HG03432 (cell line): ENCODE measurements at regions not wholly inside any gene's neighbourhood (a gene's known extent, or its start where the extent isn't known, plus 50 kb on each side); places are given as distances from the start of the nearest gene placed in this dataset.
"Not testable (repeated sequence)": the region's sequence is repeated elsewhere in the genome, so short reads cannot be mapped to it uniquely, and the experiment has no call there.

Experiments used
- ATAC-seq: cut with Tn5 transposase; IDR thresholded peaks from one replicate; pipeline ENCODE4 v1.9.1; 2021; ENCODE audit warnings: mild to moderate bottlenecking, moderate library complexity; ENCODE audit not compliant: unreplicated experiment

DNA sequence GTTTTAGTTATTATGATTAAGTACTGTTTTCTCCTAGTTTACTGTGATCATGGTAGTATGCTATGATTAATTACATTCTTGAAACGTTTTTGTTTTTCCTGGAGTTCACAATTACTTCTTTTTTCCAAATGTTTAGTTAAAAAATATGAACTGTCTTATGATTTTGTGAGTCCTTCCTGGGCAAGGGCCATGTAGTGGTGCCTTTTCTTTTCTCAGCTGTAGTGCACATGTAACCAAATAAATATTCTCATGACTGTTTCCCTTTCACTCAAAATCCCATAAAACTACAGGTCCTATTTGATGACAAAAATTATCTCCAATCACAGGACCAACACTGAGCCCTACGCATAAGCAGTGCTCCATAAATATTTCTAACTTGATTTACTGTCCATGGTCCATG lies 118.9 kb upstream of the EGR2 start:
- ATAC-seq: no peak

DNA sequence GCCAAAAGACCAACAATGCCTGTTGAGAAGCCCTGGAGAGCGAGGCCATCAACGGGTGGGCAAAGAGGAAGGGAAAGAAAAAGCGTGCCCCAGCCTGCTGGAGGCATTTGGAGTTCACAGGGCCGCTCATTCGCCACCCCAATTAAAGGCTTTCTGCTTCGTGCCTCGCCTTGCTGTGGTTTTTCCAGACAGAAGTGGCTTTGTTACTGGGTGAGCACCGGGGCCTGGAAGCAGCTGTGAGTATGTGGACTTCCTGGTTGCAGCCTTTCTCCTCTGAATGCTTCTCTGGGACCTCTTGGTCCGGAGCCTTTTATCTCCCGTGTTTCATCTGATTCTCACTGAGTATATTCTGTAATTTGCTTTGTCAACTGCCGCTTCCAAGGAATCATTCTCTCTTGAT lies 118.1 kb upstream of the EGR2 start:
- no peak for ATAC-seq

GRCh38 chr10:62928763-62929162 lies 112.6 kb upstream of the EGR2 start:
- ATAC-seq: not testable (repeated sequence)

DNA sequence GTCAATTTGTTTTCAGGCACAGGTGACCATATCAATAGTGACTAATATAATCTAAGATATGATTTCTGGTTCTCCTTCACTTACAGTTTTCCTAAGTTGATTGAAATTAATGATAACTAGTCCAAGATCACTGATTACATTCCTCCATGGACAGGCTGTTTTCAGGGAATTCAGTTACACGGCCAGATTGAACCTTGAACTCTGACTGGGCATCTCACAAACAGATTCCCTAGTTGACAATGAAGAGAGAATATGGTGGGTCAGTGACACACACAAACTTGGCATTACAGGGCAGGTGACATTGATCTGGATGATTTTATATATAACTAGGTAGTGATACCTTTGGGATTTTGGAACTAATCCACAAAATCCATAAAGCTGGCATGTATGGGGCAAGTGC lies 110.2 kb upstream of the EGR2 start:
- ATAC-seq: no peak

- no peak for ATAC-seq
Observed at GRCh38 chr10:62924344-62924748, 108.2 kb upstream of the EGR2 start.

GRCh38 chr10:62919776-62920175 lies 103.6 kb upstream of the EGR2 start:
- no peak for ATAC-seq

- ATAC-seq: peak; percentile 65
Observed at GRCh38 chr10:62917475-62918238, 101.5 kb upstream of the EGR2 start.

DNA sequence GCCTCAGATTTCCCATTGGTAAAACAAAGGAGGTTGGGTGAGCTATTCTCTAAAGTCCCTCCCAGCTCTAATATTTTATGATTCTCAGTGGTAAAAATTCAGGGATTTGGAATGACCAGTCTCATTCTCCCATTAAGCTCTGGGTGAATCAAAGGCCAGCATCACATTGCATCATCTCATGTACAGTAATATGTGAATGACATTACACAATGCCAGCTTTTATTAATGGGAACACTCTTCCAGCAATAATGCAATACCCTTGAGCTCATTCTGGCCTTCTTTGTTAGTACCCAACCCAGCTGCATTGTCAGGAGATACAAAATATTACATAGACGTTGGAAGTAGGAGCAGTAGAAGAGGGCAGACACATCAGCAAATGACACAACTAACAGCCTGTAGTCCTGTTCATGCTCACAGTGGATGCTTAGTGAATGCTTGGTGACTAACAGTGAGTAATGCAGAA lies 100.0 kb upstream of the EGR2 start:
- no peak for ATAC-seq

DNA sequence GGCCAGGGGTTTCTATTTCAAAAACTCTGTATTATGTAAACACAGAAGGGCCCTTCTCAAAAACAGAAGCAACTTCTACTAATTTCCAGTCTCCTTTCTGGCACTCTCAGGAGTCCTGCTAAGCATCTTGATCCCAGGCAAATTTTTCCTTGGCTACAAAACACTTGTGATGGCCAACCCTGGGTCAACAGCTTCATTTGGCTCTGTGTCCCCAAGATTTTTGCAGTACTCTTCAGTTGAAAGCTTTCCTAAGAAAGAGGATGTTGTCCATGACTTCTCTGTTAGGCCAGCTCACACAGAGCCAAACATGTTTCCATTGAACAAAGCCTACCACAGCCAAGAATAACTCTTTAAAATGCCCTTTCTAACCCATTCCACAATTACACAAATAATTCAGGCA lies 99.0 kb upstream of the EGR2 start:
- no peak for ATAC-seq

- no peak for ATAC-seq
Observed at GRCh38 chr10:62912086-62912485, 95.9 kb upstream of the EGR2 start.

- ATAC-seq: no peak
Observed at GRCh38 chr10:62911210-62911963, 95.2 kb upstream of the EGR2 start.

DNA sequence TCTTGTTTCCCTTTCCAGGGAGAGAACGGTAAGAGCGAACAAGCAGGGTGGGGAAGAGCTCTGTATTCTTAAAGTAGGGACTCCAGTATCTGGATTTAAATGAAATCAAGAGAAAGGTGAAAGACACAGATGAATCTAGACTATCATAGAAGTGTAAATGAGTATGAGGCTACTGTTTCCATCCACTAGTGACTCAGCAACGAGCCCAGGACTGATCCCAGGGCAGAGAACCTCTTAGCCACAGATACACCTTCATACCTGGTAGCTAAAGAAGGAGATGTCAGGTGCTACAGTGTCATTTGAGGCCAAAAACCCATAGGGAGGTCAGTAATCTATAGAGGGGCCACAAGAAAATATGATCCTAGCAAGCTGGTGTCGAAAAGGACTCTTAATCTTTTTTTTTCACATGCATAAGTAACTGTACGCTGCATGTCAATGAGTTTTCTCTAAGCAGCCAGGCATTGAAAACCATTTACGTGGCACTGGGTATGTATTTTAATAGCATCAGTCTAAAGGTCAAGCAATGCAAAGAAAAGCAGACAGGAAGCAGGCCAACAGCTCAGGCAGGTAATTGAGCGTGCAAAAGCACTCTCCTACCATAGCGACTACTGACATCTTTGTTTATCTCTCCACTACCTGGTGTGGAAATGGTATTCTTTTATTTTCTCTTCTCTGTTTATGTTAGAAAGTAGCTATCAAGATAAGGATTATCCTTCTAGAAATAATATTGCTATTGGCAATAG lies 91.5 kb upstream of the EGR2 start:
- peak; percentile 75 for ATAC-seq

DNA sequence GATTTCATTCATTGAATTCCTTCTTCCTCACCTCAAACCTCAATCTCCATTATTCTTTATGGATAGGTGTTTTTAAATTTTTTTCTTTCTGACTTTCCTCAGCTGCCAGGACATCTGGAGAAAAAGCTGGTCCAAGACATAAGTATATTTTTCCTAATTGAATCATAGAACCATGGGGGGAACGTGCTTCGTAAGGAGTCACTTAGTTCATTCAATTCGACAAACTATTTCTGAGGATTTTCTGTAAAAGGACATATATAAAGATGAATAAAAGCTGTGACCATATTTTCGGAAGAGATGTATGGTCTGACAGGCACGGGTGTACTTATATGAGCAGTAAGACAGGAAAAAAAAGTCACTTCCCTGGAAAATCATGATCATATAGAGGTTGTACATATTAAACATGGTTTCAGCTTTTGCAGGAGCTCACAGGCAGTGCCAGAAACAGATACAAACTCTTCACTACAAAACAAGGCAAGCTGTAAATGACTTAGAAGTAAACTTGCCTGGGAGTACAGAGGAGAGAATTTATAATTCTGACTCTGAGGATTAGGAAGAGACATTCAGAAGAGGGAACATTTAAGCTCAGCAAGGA lies 88.2 kb upstream of the EGR2 start:
- ATAC-seq: no peak

DNA sequence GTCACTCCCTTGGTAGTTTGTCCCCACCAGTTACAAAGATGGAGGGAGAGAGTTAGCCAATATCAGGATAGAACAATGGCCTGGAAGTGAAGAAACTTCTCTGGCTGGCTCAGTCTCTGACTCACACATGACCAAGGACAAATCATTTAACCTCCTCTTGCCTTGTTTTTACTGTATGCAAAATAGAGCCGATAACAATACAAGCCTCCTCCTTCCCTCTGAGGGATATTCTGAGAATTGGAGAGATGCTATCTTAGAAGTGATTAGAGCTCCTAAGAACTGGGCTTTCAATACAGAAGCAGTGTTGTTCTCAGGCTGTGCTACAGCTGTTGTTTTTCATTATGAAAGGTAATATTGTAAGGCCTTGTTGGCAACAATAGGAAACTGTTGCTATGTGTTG lies 87.7 kb upstream of the EGR2 start:
- ATAC-seq: no peak

DNA sequence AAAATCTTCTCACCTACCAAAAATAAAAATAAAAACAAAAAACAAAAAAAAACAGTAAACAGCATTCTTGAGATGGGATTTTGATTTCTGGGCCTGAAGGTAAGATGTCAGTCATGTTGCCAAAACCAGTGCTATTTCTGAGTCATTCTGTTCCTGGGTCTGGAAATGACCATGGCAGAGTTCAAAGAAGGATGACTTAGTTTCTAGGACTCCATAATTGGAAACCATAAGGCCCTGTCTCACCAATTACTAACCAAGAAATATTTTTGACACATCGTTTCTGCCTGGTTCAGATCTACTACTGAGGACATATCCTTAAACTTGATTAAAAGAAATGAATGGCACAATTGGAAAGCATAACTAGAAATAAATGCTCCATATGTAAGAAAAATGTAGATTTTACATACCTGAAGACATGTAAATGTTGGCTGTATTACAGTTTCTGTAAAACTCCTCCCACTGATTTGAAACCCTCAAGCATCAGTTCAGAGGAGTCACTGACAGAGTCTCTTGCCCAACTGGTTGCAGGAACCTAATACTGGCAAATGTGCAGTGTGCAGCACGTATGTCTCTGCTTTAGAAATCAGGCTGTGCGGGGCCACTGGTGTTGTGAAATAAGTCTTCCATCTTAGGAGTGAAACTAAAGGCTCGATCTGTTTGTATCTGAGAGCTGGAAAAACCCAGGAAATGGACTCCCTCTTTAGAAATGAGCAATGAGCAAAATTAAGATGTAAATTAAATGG lies 84.8 kb upstream of the EGR2 start:
- no peak for ATAC-seq

GRCh38 chr10:62899311-62899710 lies 83.1 kb upstream of the EGR2 start:
- no peak for ATAC-seq

- ATAC-seq: no peak
Observed at GRCh38 chr10:62895063-62895462, 78.9 kb upstream of the EGR2 start.

DNA sequence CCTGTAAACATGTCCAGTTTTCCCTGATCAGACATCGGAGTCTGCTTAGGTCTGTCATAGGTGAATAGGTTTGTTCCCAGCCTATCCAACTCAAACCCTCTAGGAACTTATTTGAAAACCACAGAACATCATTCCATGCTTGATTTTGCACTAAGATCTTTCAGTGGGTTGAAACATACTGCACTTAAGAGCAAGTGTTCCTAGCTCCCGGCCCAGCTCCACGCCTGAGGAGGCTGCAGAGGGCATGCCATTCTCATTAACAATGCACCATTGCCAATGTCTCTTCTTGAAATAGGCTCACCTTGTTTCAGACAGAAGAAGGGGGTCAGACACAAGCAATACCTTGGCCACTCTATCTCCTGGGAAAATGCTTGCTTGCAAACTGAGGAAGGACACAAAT lies 78.0 kb upstream of the EGR2 start:
- no peak for ATAC-seq

DNA sequence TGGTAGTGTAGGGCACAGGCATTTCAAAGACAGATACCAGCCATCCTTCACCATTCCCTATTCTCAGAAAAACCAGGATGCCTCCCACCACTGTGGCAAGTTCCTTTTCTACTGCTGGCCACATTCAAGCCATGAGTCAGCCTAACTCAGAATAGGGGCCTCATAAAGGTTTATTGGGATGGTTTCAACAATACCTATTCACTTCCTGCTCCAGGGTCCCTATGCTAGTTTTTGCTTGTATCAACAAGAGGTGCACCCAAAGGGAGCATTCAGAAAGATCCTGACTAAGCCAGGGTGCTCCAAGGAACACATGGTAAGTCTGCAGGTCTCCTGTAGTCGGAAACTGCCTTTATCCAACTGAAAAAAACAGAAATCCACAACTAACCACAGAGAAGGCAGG lies 76.9 kb upstream of the EGR2 start:
- no peak for ATAC-seq

- no peak for ATAC-seq
Observed at GRCh38 chr10:62890395-62890794, 74.2 kb upstream of the EGR2 start.

DNA sequence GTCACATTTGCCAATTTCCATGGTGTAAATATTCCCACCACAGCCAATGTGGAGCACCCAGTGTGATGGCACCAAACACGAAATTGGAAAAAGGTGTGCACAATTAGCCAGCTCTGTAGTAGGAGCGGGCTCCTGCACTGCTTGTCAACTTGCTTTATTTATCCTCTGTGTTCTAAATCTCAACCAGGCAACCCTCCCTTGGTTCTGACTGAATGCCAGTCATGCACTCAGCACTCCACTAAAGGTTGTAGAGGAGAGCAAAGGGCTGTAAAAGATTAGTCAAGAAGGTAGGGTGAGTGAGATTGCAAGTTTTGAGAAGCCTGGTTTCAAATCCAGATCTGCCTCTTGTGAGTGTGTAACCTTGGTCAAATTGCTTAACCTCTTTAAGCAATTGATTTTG lies 71.5 kb upstream of the EGR2 start:
- ATAC-seq: no peak
